ENCODE measurements at regions not wholly inside any gene's neighbourhood (a gene's known extent, or its start where the extent isn't known, plus 50 kb on each side); places are given as distances from the start of the nearest gene placed in this dataset.

- Histone ChIP-seq H3K27me3 (no peaks in the 10 kb centered on the region), H3K27ac (no peak overlapping the region), H3K36me3 (ENCODE audit: low read depth, missing control alignments) (no peaks in the 10 kb centered on the region), H3K9me3 (no peaks in the 10 kb centered on the region), H3K4me3 (no peak overlapping the region), H3K4me1 (no peaks in the 10 kb centered on the region)
- TF ChIP-seq POLR2A (IDR thresholded peaks at IDR 0.05), result no peak
- no peak for TF ChIP-seq CTCF (IDR thresholded peaks at IDR 0.05)
- no peak for DNase-seq
- WGBS, 2 donors, result 77 to 84% methylated on average over 2 of the region's 2 CpGs
- intact Hi-C loops (cut with DNase I; ENCODE audit: low total_unique reads), result no loop called here
Observed at GRCh38 chr4:114317564-114317963, 281.0 kb upstream of the UGT8 start.

- no peak for DNase-seq
- H3K9me3 ChIP-seq, result no peaks in the 10 kb centered on the region
- H3K4me3 ChIP-seq, result no peak overlapping the region
- no peaks in the 10 kb centered on the region for H3K36me3 ChIP-seq (ENCODE audit: low read depth, missing control alignments)
- TF ChIP-seq POLR2A (IDR thresholded peaks at IDR 0.05) (no peak), CTCF (IDR thresholded peaks at IDR 0.05) (no peak)
- intact Hi-C loops (cut with DNase I; ENCODE audit: low total_unique reads), result no loop called here
- H3K27me3 ChIP-seq, result no peaks in the 10 kb centered on the region
- no peak overlapping the region for H3K27ac ChIP-seq
- no peaks in the 10 kb centered on the region for H3K4me1 ChIP-seq
Observed at GRCh38 chr4:114318309-114318708, 280.3 kb upstream of the UGT8 start.

GRCh38 chr4:114320126-114320525 lies 278.5 kb upstream of the UGT8 start:
- no peaks in the 10 kb centered on the region for H3K9me3 ChIP-seq
- intact Hi-C loops (cut with DNase I; ENCODE audit: low total_unique reads), result no loop called here
- H3K4me1 ChIP-seq, result no peaks in the 10 kb centered on the region
- 89 to 94% methylated on average over 2 of the region's 2 CpGs for WGBS, 2 donors
- DNase-seq, result no peak
- no peaks in the 10 kb centered on the region for H3K27me3 ChIP-seq
- no peak overlapping the region for H3K27ac ChIP-seq
- TF ChIP-seq CTCF (IDR thresholded peaks at IDR 0.05), result no peak
- H3K4me3 ChIP-seq, result no peak overlapping the region
- no peaks in the 10 kb centered on the region for H3K36me3 ChIP-seq (ENCODE audit: low read depth, missing control alignments)

- Histone ChIP-seq H3K4me1 (no peaks in the 10 kb centered on the region), H3K36me3 (ENCODE audit: low read depth, missing control alignments) (no peaks in the 10 kb centered on the region), H3K27ac (no peak overlapping the region), H3K4me3 (no peak overlapping the region), H3K9me3 (no peaks in the 10 kb centered on the region), H3K27me3 (no peaks in the 10 kb centered on the region)
- WGBS, 2 donors, result 90% methylated on average over 3 of the region's 3 CpGs
- DNase-seq, result no peak
- TF ChIP-seq CTCF (IDR thresholded peaks at IDR 0.05), result no peak
- no peak for TF ChIP-seq POLR2A (IDR thresholded peaks at IDR 0.05)
- intact Hi-C loops (cut with DNase I; ENCODE audit: low total_unique reads), result no loop called here
Observed at GRCh38 chr4:114321366-114321765, 277.2 kb upstream of the UGT8 start.

- no peak overlapping the region for H3K27ac ChIP-seq
- no peaks in the 10 kb centered on the region for H3K9me3 ChIP-seq
- no peaks in the 10 kb centered on the region for H3K4me1 ChIP-seq
- no peaks in the 10 kb centered on the region for H3K27me3 ChIP-seq
- H3K36me3 ChIP-seq (ENCODE audit: low read depth, missing control alignments), result no peaks in the 10 kb centered on the region
- H3K4me3 ChIP-seq, result no peak overlapping the region
- TF ChIP-seq CTCF (IDR thresholded peaks at IDR 0.05) (no peak), POLR2A (IDR thresholded peaks at IDR 0.05) (no peak)
- DNase-seq, result no peak
- intact Hi-C loops (cut with DNase I; ENCODE audit: low total_unique reads), result no loop called here
- 48 to 68% methylated on average over 3 of the region's 3 CpGs for WGBS, 2 donors
Observed at GRCh38 chr4:114323841-114324240, 274.8 kb upstream of the UGT8 start.

Data from testis (tissue), 2 donors.